IMR-90 (cell line): ENCODE measurements at regions not wholly inside any gene's neighbourhood (a gene's known extent, or its start where the extent isn't known, plus 50 kb on each side); places are given as distances from the start of the nearest gene placed in this dataset.

ENCODE experiments used
- ATAC-seq: fragments of 200-7000 bp; cut with Tn5 transposase; 2 replicates; pipeline ENCODE4 v1.9.1; 2020; ENCODE audit warnings: low read depth, mild to moderate bottlenecking, moderate library complexity
- BruUV-seq: library from RNA; stranded (reverse); fragments of 400-500 nt; replicated peaks from 2 replicates; lab custom pipeline; 2021; lab: Mats Ljungman, UMichigan
- CTCF ChIA-PET: fragments of 300-600 bp; formaldehyde crosslinking; extraction: SDS; loops from one replicate; lab custom pipeline; 2021; ENCODE audit warnings: antibody characterized with exemption; lab: Yijun Ruan, JAX
- POLR2A ChIA-PET: fragments of 300-600 bp; sonication (Branson Sonifier 250); formaldehyde crosslinking; loops from one replicate; lab custom pipeline; 2022; ENCODE audit warnings: antibody characterized with exemption; ENCODE audit not compliant: unreplicated experiment; lab: Charles Lee
- DNase-seq: peaks from one replicate; pipeline ENCODE4 v3.0.0; 2013
- H2AFZ ChIP-seq: replicated peaks from 2 replicates; pipeline ENCODE3; 2013; ENCODE audit warnings: low read length, mild to moderate bottlenecking; ENCODE audit not compliant: poor library complexity
- H2AK5ac ChIP-seq: 2 replicates; pipeline ENCODE4 v1.6.1; 2013; ENCODE audit warnings: low read depth, low read length, inconsistent platforms
- H2AK9ac ChIP-seq: replicated peaks from 2 replicates; pipeline ENCODE3; 2013; ENCODE audit warnings: mild to moderate bottlenecking, low read depth, low read length, moderate library complexity; ENCODE audit not compliant: poor library complexity
- H2BK120ac ChIP-seq: 2 replicates; pipeline ENCODE4 v1.6.1; 2013; ENCODE audit warnings: low read depth, low read length, inconsistent platforms
- H2BK15ac ChIP-seq: 3 replicates; pipeline ENCODE4 v1.6.1; 2013; ENCODE audit warnings: low read depth, low read length, inconsistent platforms
- H2BK20ac ChIP-seq: 2 replicates; pipeline ENCODE4 v1.6.1; 2013; ENCODE audit warnings: low read depth, mild to moderate bottlenecking, inconsistent platforms, low read length, moderate library complexity
- H2BK5ac ChIP-seq: 2 replicates; pipeline ENCODE4 v1.6.1; 2013; ENCODE audit warnings: mild to moderate bottlenecking, low read depth, low read length, inconsistent platforms; ENCODE audit not compliant: poor library complexity, severe bottlenecking
- H3K14ac ChIP-seq: replicated peaks from 2 replicates; pipeline ENCODE4 v1.6.1; 2013; ENCODE audit warnings: low read depth, low read length, inconsistent platforms
- H3K18ac ChIP-seq: 2 replicates; pipeline ENCODE4 v1.6.1; 2013; ENCODE audit warnings: low read depth, low read length, control low read depth
- H3K23ac ChIP-seq: 2 replicates; pipeline ENCODE4 v1.6.1; 2013; ENCODE audit warnings: low read depth, low read length, inconsistent platforms
- H3K27ac ChIP-seq: 2 replicates; pipeline ENCODE4 v1.5.1; 2013; ENCODE audit warnings: mild to moderate bottlenecking, control low read depth, low read length; ENCODE audit not compliant: insufficient read depth
- H3K27me3 ChIP-seq: 2 replicates; pipeline ENCODE4 v1.6.1; 2013; ENCODE audit warnings: low read length; ENCODE audit not compliant: control insufficient read depth, insufficient read depth
- H3K36me3 ChIP-seq: 2 replicates; pipeline ENCODE4 v1.6.1; 2013; ENCODE audit warnings: low read length, mixed read lengths; ENCODE audit not compliant: control insufficient read depth, insufficient read depth
- H3K4ac ChIP-seq: 2 replicates; pipeline ENCODE4 v1.6.1; 2013; ENCODE audit warnings: low read depth, low read length, inconsistent platforms
- H3K4me1 ChIP-seq: 2 replicates; pipeline ENCODE4 v1.6.1; 2013; ENCODE audit warnings: low read length, mixed read lengths; ENCODE audit not compliant: control insufficient read depth, insufficient read depth
- H3K4me2 ChIP-seq: 2 replicates; pipeline ENCODE4 v1.6.1; 2013; ENCODE audit warnings: low read depth, mild to moderate bottlenecking, control low read depth, low read length, moderate library complexity
- H3K4me3 ChIP-seq: 2 replicates; pipeline ENCODE4 v1.5.1; 2013; ENCODE audit warnings: low read depth, mild to moderate bottlenecking, control low read depth, low read length, moderate library complexity; ENCODE audit not compliant: insufficient read depth
- H3K56ac ChIP-seq: 2 replicates; pipeline ENCODE4 v1.6.1; 2013; ENCODE audit warnings: low read length, inconsistent platforms; ENCODE audit not compliant: insufficient read depth; ENCODE audit errors: extremely low read depth
- H3K79me1 ChIP-seq, 2 experiments: 2 replicates each; pipeline ENCODE4 v1.6.1; 2013; ENCODE audit warnings: low read length in 2 of 2, inconsistent platforms in 1 of 2, low read depth in 1 of 2
- H3K9ac ChIP-seq: 2 replicates; pipeline ENCODE4 v1.6.1; 2013; ENCODE audit warnings: low read depth, low read length, control low read depth
- H3K9me1 ChIP-seq: 2 replicates; pipeline ENCODE4 v1.6.1; 2013; ENCODE audit warnings: low read length, inconsistent platforms; ENCODE audit not compliant: insufficient read depth
- H3K9me3 ChIP-seq: 2 replicates; pipeline ENCODE4 v1.6.1; 2013; ENCODE audit warnings: low read length; ENCODE audit not compliant: control insufficient read depth, insufficient read depth
- H4K20me1 ChIP-seq: 2 replicates; pipeline ENCODE4 v1.6.1; 2013; ENCODE audit warnings: low read length, inconsistent platforms; ENCODE audit not compliant: insufficient read depth
- H4K5ac ChIP-seq: 2 replicates; pipeline ENCODE4 v1.6.1; 2013; ENCODE audit warnings: mild to moderate bottlenecking, low read depth, low read length, control low read depth
- H4K8ac ChIP-seq, 2 experiments: 2 replicates each; pipeline ENCODE4 v1.6.1; 2013; ENCODE audit warnings: low read depth in 2 of 2, low read length in 2 of 2, control low read depth in 1 of 2, inconsistent platforms in 1 of 2
- H4K91ac ChIP-seq: 2 replicates; pipeline ENCODE4 v1.6.1; 2013; ENCODE audit warnings: low read depth, low read length, inconsistent platforms; ENCODE audit not compliant: insufficient read depth
- FOS ChIP-seq: fragments of 150-350 bp; IDR thresholded peaks from 2 replicates; pipeline ENCODE4 v1.6.1; 2016; ENCODE audit warnings: low read depth, low read length
- RFX5 ChIP-seq: IDR thresholded peaks from 2 replicates; pipeline ENCODE4 v1.8.0; 2012; ENCODE audit warnings: low read depth, mild to moderate bottlenecking, low read length, moderate library complexity
- dilution Hi-C: fragments of 300-500 bp; cut with HindIII; formaldehyde crosslinking; loops from one replicate; pipeline ENCODE4 v1.14.3; 2018; ENCODE audit warnings: low sequenced_read_pairs; ENCODE audit not compliant: unreplicated experiment
- in situ Hi-C: fragments of 300-500 bp; cut with MboI; formaldehyde crosslinking; loops from 3 replicates; pipeline ENCODE4 v1.14.3; 2019; ENCODE audit warnings: low sequenced_read_pairs, inconsistent platforms, mixed read lengths
- intact Hi-C: fragments of 100-400 bp; cut with micrococcal nuclease; formaldehyde crosslinking; loops from 2 replicates; pipeline ENCODE4 v1.10.0; 2022
- TF ChIP-seq, protein P1 (sequence below): conservative IDR thresholded peaks from 2 replicates; pipeline ENCODE4 v1.5.1; 2012; ENCODE audit warnings: mild to moderate bottlenecking, low read depth, low read length, improper control_type of control experiment
- TF ChIP-seq, protein P2 (sequence below): fragments of 150-350 bp; IDR thresholded peaks from 2 replicates; pipeline ENCODE4 v1.6.1; 2016; ENCODE audit warnings: low read depth, mild to moderate bottlenecking, low read length, moderate library complexity, borderline replicate concordance

DNA sequence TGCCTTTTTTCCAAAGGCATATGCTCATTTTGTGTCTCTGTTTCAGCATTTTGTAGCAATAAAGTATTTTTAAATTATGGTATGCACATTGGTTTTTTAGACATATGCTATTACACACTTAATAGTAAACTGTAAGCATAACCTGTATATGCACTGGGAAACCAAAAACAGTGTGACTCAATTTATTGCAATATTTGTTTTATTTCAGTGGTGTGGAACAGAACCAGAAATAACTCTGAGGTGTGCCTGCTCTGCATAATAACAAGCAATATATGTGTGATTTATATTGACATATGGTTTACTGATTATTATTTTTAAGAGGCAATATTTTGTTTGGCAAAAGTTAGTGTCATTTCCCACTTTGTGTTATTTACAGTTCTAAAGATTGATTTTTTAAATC is 126.6 kb upstream of the CPNE8 start:
- POLR2A ChIA-PET: no interaction called here
- dilution Hi-C loops (no loop called here), intact Hi-C loops (no loop called here), in situ Hi-C loops (no loop called here)
- Histone ChIP-seq H2AFZ (no peak overlapping the region), H3K79me1 (no peaks in the 10 kb centered on the region), H3K18ac (no peak overlapping the region), H4K5ac (no peak overlapping the region), H2BK15ac (no peak overlapping the region), H3K36me3 (no peaks in the 10 kb centered on the region), H3K9me1 (no peaks in the 10 kb centered on the region), H3K27ac (no peak overlapping the region), H2BK120ac (no peak overlapping the region), H4K91ac (no peak overlapping the region), H2AK9ac (no peak overlapping the region), H3K4ac (no peak overlapping the region), H2BK5ac (no peak overlapping the region), H3K4me2 (no peak overlapping the region), H2BK20ac (no peak overlapping the region), H3K27me3 (no peaks in the 10 kb centered on the region), H4K20me1 (no peaks in the 10 kb centered on the region), H3K4me3 (no peak overlapping the region), H3K9me3 (peaks cover 2% of the 10 kb centered on the region), H4K8ac (no peak overlapping the region), H3K23ac (no peak overlapping the region), H3K9ac (no peak overlapping the region), H3K14ac (no peak overlapping the region), H3K4me1 (no peaks in the 10 kb centered on the region), H3K56ac (no peak overlapping the region), H2AK5ac (no peak overlapping the region)
- TF ChIP-seq, protein P1, sequence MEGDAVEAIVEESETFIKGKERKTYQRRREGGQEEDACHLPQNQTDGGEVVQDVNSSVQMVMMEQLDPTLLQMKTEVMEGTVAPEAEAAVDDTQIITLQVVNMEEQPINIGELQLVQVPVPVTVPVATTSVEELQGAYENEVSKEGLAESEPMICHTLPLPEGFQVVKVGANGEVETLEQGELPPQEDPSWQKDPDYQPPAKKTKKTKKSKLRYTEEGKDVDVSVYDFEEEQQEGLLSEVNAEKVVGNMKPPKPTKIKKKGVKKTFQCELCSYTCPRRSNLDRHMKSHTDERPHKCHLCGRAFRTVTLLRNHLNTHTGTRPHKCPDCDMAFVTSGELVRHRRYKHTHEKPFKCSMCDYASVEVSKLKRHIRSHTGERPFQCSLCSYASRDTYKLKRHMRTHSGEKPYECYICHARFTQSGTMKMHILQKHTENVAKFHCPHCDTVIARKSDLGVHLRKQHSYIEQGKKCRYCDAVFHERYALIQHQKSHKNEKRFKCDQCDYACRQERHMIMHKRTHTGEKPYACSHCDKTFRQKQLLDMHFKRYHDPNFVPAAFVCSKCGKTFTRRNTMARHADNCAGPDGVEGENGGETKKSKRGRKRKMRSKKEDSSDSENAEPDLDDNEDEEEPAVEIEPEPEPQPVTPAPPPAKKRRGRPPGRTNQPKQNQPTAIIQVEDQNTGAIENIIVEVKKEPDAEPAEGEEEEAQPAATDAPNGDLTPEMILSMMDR: no peak
- TF ChIP-seq FOS (no peak), RFX5 (no peak)
- TF ChIP-seq, protein P2, sequence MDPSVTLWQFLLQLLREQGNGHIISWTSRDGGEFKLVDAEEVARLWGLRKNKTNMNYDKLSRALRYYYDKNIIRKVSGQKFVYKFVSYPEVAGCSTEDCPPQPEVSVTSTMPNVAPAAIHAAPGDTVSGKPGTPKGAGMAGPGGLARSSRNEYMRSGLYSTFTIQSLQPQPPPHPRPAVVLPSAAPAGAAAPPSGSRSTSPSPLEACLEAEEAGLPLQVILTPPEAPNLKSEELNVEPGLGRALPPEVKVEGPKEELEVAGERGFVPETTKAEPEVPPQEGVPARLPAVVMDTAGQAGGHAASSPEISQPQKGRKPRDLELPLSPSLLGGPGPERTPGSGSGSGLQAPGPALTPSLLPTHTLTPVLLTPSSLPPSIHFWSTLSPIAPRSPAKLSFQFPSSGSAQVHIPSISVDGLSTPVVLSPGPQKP: no peak
- BruUV-seq: no TSS peak
- ATAC-seq: no peak
- DNase-seq: no peak
- CTCF ChIA-PET: no interaction called here
